HCT116 (cell line): ENCODE measurements at regions not wholly inside any gene's neighbourhood (a gene's known extent, or its start where the extent isn't known, plus 50 kb on each side); places are given as distances from the start of the nearest gene placed in this dataset.

Source experiments
- CEBPB ChIP-seq: IDR thresholded peaks from 2 replicates; pipeline ENCODE4 v1.6.1; 2012; ENCODE audit warnings: low read depth
- EZH2 ChIP-seq: fragments of 200-600 bp; sonication (generic); IDR thresholded peaks from 2 replicates; pipeline ENCODE4 v1.6.1; 2017; ENCODE audit warnings: antibody characterized with exemption, mixed run types
- POLR2A ChIP-seq: IDR thresholded peaks from 2 replicates; pipeline ENCODE4 v1.7.0; 2011; ENCODE audit warnings: borderline replicate concordance; ENCODE audit not compliant: insufficient read depth, insufficient read length; ENCODE audit errors: extremely low read depth
- POLR2AphosphoS5 ChIP-seq: IDR thresholded peaks from 2 replicates; pipeline ENCODE4 v1.6.1; 2011; ENCODE audit warnings: mild to moderate bottlenecking, low read depth, low read length, moderate library complexity
- RAD21 ChIP-seq: IDR thresholded peaks from 2 replicates; pipeline ENCODE4 v1.6.1; 2012; ENCODE audit warnings: low read depth, mild to moderate bottlenecking
- ZNF274 ChIP-seq: fragments of 200-500 bp; sonication (Bioruptor generic); IDR thresholded peaks from 2 replicates; pipeline ENCODE4 v1.6.1; 2014; ENCODE audit warnings: mild to moderate bottlenecking, low read depth, low read length, inconsistent platforms
- TF ChIP-seq, protein P1 (sequence below), 3 experiments: fragments of 200-600 bp in 1 of 3; sonication (generic) in 1 of 3; IDR thresholded peaks in 2 of 3; conservative IDR thresholded peaks in 1 of 3; 2 replicates each; pipeline ENCODE4 v1.5.1; 2012 to 2017; ENCODE audit warnings: low read depth in 2 of 3, low read length in 2 of 3, antibody characterized with exemption in 1 of 3, borderline replicate concordance in 1 of 3, control low read depth in 1 of 3, mild to moderate bottlenecking in 1 of 3, mixed read lengths in 1 of 3, mixed run types in 1 of 3, moderate library complexity in 1 of 3; ENCODE audit not compliant: insufficient read depth in 1 of 3
- TF ChIP-seq, protein P2 (sequence below): IDR thresholded peaks from 2 replicates; pipeline ENCODE4 v1.6.1; 2012

GRCh38 chr1:82179131-82179530, 378.4 kb downstream of the ADGRL2 start:
- TF ChIP-seq, protein P1, sequence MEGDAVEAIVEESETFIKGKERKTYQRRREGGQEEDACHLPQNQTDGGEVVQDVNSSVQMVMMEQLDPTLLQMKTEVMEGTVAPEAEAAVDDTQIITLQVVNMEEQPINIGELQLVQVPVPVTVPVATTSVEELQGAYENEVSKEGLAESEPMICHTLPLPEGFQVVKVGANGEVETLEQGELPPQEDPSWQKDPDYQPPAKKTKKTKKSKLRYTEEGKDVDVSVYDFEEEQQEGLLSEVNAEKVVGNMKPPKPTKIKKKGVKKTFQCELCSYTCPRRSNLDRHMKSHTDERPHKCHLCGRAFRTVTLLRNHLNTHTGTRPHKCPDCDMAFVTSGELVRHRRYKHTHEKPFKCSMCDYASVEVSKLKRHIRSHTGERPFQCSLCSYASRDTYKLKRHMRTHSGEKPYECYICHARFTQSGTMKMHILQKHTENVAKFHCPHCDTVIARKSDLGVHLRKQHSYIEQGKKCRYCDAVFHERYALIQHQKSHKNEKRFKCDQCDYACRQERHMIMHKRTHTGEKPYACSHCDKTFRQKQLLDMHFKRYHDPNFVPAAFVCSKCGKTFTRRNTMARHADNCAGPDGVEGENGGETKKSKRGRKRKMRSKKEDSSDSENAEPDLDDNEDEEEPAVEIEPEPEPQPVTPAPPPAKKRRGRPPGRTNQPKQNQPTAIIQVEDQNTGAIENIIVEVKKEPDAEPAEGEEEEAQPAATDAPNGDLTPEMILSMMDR (IDR thresholded peaks at IDR 0.05 in 2 of 3, conservative IDR thresholded peaks at IDR 0.05 in 1 of 3; ENCODE audit: borderline replicate concordance in 1 of 3, insufficient read depth in 1 of 3, low read depth in 2 of 3, low read length in 2 of 3), result no peak
- TF ChIP-seq POLR2A (no peak), EZH2 (no peak), ZNF274 (no peak), POLR2AphosphoS5 (no peak), RAD21 (no peak), CEBPB (no peak)
- TF ChIP-seq, protein P2, sequence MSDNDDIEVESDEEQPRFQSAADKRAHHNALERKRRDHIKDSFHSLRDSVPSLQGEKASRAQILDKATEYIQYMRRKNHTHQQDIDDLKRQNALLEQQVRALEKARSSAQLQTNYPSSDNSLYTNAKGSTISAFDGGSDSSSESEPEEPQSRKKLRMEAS, result no peak
